ENCODE measurements at regions not wholly inside any gene's neighbourhood (a gene's known extent, or its start where the extent isn't known, plus 50 kb on each side); places are given as distances from the start of the nearest gene placed in this dataset.

DNA sequence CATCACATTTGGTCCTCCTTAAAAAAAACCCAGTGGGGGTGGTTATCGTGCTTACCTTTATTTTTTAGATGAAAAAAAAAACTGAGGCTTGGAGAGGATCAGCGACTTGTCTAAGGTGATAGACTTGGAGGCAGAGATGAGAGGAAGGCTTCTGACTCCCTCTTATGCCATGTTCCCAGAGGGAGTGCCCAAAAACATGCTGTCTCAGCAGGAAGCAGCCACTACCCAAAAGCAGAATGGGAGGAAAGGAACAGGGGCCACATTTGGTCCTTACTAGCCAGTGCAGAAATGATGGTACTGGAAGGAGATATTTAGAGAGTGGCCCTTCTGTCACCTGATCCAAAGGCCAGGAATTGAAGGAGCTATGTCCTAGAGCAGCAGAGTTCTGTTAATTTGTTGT lies 118.4 kb downstream of the B3GNT2 start:
- TF ChIP-seq, protein P1, sequence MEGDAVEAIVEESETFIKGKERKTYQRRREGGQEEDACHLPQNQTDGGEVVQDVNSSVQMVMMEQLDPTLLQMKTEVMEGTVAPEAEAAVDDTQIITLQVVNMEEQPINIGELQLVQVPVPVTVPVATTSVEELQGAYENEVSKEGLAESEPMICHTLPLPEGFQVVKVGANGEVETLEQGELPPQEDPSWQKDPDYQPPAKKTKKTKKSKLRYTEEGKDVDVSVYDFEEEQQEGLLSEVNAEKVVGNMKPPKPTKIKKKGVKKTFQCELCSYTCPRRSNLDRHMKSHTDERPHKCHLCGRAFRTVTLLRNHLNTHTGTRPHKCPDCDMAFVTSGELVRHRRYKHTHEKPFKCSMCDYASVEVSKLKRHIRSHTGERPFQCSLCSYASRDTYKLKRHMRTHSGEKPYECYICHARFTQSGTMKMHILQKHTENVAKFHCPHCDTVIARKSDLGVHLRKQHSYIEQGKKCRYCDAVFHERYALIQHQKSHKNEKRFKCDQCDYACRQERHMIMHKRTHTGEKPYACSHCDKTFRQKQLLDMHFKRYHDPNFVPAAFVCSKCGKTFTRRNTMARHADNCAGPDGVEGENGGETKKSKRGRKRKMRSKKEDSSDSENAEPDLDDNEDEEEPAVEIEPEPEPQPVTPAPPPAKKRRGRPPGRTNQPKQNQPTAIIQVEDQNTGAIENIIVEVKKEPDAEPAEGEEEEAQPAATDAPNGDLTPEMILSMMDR (conservative IDR thresholded peaks at IDR 0.05; ENCODE audit: low read length), result no peak
- no peak for TF ChIP-seq EZH2phosphoT487 (IDR thresholded peaks at IDR 0.05; ENCODE audit: borderline replicate concordance)

Data from Loucy (cell line).